GM19468 (cell line): ENCODE measurements at regions not wholly inside any gene's neighbourhood (a gene's known extent, or its start where the extent isn't known, plus 50 kb on each side); places are given as distances from the start of the nearest gene placed in this dataset.
"Not testable (repeated sequence)": the region's sequence is repeated elsewhere in the genome, so short reads cannot be mapped to it uniquely, and the experiment has no call there.

ENCODE experiments used
- ATAC-seq: cut with Tn5 transposase; IDR thresholded peaks from one replicate; pipeline ENCODE4 v1.9.1; 2021; ENCODE audit warnings: mild to moderate bottlenecking, moderate library complexity, moderate number of reproducible peaks; ENCODE audit not compliant: unreplicated experiment; ENCODE audit errors: extremely low read depth

DNA sequence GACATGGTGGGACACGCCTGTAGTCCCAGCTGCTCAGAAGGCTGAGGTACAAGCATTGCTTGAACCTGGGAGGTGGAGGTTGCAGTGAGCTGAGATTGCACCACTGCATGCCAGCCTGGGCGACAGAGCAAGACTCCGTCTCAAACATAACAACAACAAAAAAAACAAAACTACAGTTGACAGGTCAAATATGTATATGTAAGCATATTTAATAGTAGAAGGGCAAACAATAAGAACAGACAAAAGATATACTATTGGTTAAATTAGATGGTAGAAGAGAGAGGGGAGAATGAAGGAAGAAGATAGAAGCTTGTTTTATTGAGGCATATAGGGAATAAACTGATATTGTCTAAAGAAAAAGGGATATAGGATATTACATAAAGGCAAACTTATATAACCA, 247.1 kb downstream of the KLF13 start:
- no peak for ATAC-seq

DNA sequence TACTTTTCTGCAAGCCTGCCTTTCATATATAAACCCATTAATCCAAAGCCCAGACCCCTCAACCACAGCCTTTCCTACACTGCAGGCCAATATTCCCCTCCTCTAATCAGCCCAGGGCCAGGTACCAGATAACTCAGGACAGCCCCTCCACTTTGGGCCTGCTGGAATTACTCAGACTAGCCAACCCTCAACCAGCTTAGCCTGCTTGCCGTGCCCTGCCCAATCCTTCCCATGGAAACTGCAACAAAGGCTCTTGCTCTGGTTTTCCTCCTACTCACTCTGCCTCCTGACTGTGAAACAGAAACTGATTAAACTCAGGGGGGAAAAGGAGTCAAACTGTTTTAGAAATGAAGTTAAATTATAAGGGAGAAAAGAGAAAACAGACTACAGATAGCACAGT, 248.1 kb downstream of the KLF13 start:
- ATAC-seq, result no peak

- ATAC-seq, result no peak
Measured at GRCh38 chr15:31577108-31577507, 250.5 kb downstream of the KLF13 start.

GRCh38 chr15:31579282-31579681, 252.6 kb downstream of the KLF13 start:
- ATAC-seq, result no peak

GRCh38 chr15:31579976-31580375, 253.3 kb downstream of the KLF13 start:
- no peak for ATAC-seq

DNA sequence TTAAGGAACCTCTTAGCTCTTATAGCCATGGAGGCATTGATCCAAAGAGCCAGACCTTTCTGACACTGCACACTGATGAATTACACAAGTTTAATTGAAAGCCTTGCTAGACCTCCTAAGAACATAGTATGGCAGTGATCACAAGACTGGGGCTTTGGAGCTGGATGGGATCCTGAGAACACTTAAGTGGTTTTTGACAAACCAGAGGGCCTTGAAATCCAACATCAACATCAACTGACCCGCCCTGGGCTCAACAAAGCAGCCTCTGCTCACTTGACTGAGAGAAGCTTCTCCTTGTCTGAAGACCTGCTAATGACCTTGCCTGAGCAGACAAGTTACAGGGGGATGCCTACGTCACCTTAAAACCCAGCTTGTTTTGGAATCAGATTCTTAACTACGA, 257.6 kb downstream of the KLF13 start:
- no peak for ATAC-seq

DNA sequence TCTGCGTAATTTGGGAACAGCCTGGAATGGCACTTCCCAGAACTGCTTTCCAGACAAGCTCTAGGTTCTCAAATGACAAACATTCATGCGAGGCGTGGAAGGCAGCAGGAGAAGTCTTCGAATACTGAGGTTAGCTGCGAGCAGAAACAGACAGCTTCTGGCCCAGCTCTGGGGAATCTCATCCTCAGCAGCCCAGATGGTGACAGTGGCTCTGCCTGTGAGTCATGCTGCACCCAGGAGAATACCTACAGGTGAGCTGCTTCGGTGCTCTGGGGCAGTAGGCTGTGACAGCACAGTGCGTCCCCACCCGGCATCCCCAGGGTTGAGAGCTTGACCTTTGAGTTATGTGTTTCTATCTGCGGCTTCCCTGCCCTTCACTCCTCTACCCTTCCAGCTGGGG, 258.6 kb downstream of the KLF13 start:
- ATAC-seq, result no peak

- ATAC-seq, result no peak
Measured at GRCh38 chr15:31586841-31587240, 260.2 kb downstream of the KLF13 start.

GRCh38 chr15:31587583-31587982, 260.9 kb downstream of the KLF13 start:
- no peak for ATAC-seq

DNA sequence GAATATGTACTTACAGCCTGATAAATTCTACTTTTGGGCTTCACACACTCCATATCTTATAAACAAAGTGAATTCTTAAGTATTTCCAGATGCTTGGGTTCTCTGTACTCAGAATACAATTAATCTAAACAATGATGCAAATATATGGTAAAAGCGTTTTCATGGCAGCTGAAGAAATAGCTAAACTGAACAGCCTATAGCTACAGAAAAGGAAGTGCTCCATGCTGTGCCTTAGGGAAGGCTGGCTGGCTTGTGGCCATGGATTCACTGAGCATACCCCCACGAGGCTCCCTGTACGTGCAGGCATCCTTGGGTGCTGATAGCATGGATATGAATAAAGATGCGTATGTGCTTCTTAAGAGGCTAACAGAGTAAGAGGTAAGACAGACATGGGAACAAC, 264.0 kb downstream of the KLF13 start:
- ATAC-seq, result no peak

DNA sequence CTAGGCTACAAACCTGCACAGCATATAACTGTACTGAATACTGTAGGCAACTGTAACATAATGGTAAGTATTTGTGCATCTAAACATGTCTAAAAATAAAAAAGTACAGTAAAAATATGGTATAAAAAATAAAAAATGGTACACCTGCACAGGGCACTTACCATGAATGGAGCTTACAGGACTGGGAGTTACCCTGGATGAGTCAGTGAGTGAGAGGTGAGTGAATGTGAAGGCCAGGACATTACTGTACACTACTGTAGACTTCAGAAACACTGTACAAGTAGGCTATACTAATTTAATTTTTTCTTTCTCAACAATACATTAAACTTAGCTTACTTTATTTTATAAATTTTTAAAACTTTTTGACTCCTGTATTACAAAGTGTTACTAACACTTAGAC, 265.3 kb downstream of the KLF13 start:
- no peak for ATAC-seq

- no peak for ATAC-seq
Measured at GRCh38 chr15:31597466-31597865, 270.8 kb downstream of the KLF13 start.

DNA sequence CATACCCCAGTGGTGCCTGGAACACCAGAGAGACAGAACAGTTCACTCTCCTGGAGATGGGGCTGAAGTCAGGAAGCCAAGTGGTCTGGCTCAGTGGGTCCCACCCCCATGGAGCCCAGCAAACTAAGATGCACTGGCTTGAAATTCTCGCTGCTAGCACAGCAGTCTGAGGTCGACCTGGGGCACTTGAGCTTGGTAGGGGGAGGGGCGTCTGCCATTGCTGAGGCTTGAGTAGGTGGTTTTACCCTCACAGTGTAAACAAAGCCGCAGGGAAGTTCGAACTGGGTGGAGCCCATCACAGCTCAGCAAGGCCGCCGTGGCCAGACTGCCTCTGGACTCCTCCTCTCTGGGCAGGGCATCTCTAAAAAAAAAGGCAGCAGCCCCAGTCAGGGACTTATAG, 272.0 kb downstream of the KLF13 start:
- ATAC-seq, result no peak

- no peak for ATAC-seq
Measured at GRCh38 chr15:31605467-31605931, 278.9 kb downstream of the KLF13 start.

- no peak for ATAC-seq
Measured at GRCh38 chr15:31606194-31606669, 279.6 kb downstream of the KLF13 start.

- ATAC-seq, result no peak
Measured at GRCh38 chr15:31606931-31607497, 280.4 kb downstream of the KLF13 start.

- ATAC-seq, result no peak
Measured at GRCh38 chr15:31607656-31608055, 281.0 kb downstream of the KLF13 start.

- ATAC-seq, result no peak
Measured at GRCh38 chr15:31609258-31609681, 282.6 kb downstream of the KLF13 start.

DNA sequence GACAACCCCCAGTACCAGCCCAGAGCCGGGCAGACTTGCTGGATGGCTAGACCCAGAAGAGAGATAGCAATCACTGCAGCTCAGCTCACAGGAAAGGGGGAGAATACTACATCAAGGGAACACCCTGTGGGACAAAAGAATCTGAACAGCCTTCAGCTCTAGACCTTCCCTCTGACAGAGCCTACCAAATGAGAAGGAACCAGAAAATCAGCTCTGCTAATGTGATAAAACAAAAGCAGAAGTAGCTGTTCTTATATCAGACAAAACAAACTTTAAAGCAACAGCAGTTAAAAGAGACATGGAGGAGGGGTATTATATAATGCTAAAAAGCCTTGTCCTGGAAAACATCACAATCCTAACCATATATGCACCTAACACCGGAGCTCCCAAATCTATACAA, 283.3 kb downstream of the KLF13 start:
- ATAC-seq, result no peak

- no peak for ATAC-seq
Measured at GRCh38 chr15:31615643-31616415, 289.2 kb downstream of the KLF13 start.

GRCh38 chr15:31623297-31623696, 296.7 kb downstream of the KLF13 start:
- ATAC-seq, result not testable (repeated sequence)

DNA sequence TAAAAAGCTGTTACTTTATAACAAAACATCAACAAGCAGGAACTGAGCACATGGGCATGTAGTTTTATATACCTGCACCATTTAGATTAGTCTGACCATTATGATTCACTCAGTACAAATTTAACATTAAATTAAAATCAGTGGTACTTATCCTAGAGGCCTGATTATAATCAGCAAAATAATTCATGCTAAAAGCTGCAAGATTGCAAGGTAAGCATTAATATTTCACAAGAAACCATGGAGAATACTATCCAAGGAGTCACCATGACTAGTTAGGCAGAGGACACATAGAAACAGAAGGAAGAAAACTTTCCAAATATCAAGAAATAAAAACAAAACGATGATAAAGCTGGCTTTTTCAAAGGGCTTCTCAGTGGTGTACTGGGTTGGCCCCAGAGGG, 297.5 kb downstream of the KLF13 start:
- not testable (repeated sequence) for ATAC-seq
